SK-N-MC (cell line): ENCODE measurements at regions not wholly inside any gene's neighbourhood (a gene's known extent, or its start where the extent isn't known, plus 50 kb on each side); places are given as distances from the start of the nearest gene placed in this dataset.
"Not testable (repeated sequence)": the region's sequence is repeated elsewhere in the genome, so short reads cannot be mapped to it uniquely, and the experiment has no call there.

ENCODE experiments used
- EZH2 ChIP-seq: fragments of 200-600 bp; sonication (generic); IDR thresholded peaks from one replicate; pipeline ENCODE4 v1.6.1; 2017; ENCODE audit warnings: antibody characterized with exemption
- FOXP2 ChIP-seq: optimal IDR thresholded peaks from 2 replicates; pipeline ENCODE3; 2011; ENCODE audit warnings: mild to moderate bottlenecking, moderate library complexity; ENCODE audit not compliant: insufficient read depth; ENCODE audit errors: extremely low read length, control extremely low read depth
- POLR2AphosphoS5 ChIP-seq: IDR thresholded peaks from 2 replicates; pipeline ENCODE4 v1.6.1; 2012; ENCODE audit warnings: mild to moderate bottlenecking, low read depth, low read length, borderline replicate concordance

GRCh38 chr7:39854616-39855324 lies 95.3 kb upstream of the CDK13 start:
- not testable (repeated sequence) for TF ChIP-seq EZH2, POLR2AphosphoS5, FOXP2
